Adipocyte (in vitro differentiated cells): ENCODE measurements at regions not wholly inside any gene's neighbourhood (a gene's known extent, or its start where the extent isn't known, plus 50 kb on each side); places are given as distances from the start of the nearest gene placed in this dataset.
"Not testable (repeated sequence)": the region's sequence is repeated elsewhere in the genome, so short reads cannot be mapped to it uniquely, and the experiment has no call there.

Source experiments
- DNase-seq: peaks from one replicate; pipeline ENCODE4 v3.0.0-alpha.2; 2015; ENCODE audit warnings: low read depth
- H3K27me3 ChIP-seq: replicated peaks from 2 replicates; pipeline ENCODE4 v1.7.0; 2013; ENCODE audit warnings: mild to moderate bottlenecking, low read length, moderate library complexity; ENCODE audit not compliant: control insufficient read depth, insufficient read depth
- H3K36me3 ChIP-seq: 2 replicates; pipeline ENCODE4 v1.7.0; 2013; ENCODE audit warnings: low read length, mild to moderate bottlenecking, moderate library complexity; ENCODE audit not compliant: control insufficient read depth, insufficient read depth, severe bottlenecking
- H3K4me1 ChIP-seq: 2 replicates; pipeline ENCODE4 v1.7.0; 2013; ENCODE audit warnings: mild to moderate bottlenecking, low read length, moderate library complexity; ENCODE audit not compliant: control insufficient read depth, insufficient read depth
- H3K4me3 ChIP-seq: 2 replicates; pipeline ENCODE4 v1.7.0; 2013; ENCODE audit warnings: mild to moderate bottlenecking, low read length, moderate library complexity
- H3K9ac ChIP-seq: 2 replicates; pipeline ENCODE4 v1.7.0; 2013; ENCODE audit warnings: mild to moderate bottlenecking, low read length, moderate library complexity
- H3K9me3 ChIP-seq: 2 replicates; pipeline ENCODE4 v1.7.0; 2013; ENCODE audit warnings: mild to moderate bottlenecking, low read length, moderate library complexity; ENCODE audit not compliant: control insufficient read depth

DNA sequence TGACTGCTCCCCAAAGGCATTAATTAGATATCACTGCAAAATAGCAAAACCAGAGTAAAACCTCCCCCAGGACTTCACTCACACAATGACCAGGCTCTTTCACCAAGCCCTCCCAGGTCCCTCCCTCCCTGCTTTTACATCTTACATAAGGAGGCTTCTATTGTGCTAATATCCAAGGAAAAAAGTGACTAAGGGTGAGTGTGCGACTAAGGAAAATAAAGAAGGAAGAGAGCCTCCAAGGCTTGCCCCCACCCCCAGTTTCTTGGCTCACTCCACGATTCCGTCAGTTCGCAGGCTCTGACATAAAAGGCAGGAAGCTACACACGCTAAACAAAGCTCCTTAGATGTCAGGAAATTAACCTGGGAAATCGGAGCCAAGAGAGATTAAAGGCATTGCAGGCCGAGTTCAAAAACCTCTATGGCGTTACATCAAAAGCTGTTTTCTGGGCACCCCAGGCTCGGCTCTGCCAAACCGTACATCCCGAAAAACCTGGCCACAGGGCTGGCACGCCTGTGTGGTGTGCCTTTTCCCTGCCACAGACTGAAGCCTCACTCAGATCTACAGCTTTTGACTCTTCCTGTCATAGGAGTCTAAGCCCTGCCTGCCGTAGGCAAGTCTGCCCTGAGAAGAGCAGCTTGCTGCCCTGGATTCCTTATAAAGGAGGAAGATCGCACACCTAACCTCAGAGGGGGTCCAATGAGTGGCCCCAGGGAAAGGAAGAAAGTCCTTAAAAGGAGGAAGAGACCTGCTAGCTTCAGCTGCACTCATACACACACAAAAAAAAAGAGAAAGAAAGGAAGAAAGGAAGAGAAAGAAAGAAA, 67.0 kb upstream of the SERP2 start:
- Histone ChIP-seq H3K9me3 (no peaks in the 10 kb centered on the region), H3K4me1 (peaks cover 23% of the 10 kb centered on the region), H3K27me3 (peaks cover 6% of the 10 kb centered on the region), H3K36me3 (no peaks in the 10 kb centered on the region), H3K4me3 (no peak overlapping the region), H3K9ac (no peak overlapping the region)
- peak; percentile 65 for DNase-seq

DNA sequence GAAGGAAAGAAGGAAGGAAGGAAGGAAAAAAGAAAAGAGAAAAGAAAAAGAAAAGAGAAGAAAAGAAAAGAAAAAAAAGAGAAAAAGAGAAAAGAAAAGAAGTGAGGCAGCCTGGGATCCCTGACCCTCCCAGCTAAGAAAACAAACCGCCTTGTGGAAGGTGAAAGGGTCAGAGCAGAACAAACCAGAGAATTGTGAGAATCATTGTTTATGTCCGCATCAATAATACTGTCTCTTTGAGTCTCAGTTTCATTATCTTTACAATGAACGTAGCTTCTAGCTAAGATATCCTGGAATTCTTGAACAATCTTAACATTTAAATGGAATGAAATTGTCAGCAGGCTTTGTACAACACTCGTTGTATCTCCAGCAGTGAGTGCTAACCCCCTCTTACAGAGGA, 66.4 kb upstream of the SERP2 start:
- H3K9me3 ChIP-seq = no peaks in the 10 kb centered on the region
- peaks cover 20% of the 10 kb centered on the region for H3K4me1 ChIP-seq
- H3K9ac ChIP-seq = no peak overlapping the region
- DNase-seq = no peak
- H3K36me3 ChIP-seq = no peaks in the 10 kb centered on the region
- H3K27me3 ChIP-seq = peaks cover 6% of the 10 kb centered on the region
- no peak overlapping the region for H3K4me3 ChIP-seq

DNA sequence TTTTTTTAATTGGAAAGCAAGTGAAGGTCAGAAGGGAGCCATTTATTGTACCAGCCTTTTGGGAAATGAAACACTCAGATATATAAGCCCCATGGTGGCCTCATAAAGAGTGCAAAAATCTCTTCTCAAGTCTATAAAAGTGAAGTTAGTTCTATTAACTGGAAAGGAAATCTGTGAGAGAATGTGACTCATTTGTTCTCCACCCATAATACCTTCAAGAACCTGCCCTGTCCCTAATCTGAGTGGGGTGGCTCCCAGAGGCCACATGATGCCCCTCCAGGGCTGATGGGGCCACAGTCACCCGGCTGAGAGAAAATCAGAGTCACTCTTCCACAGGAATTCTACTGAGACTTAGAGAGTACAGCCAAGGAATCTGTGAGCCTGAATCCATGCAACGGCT, 65.8 kb upstream of the SERP2 start:
- H3K27me3 ChIP-seq = peaks cover 6% of the 10 kb centered on the region
- H3K9me3 ChIP-seq = no peaks in the 10 kb centered on the region
- peaks cover 24% of the 10 kb centered on the region for H3K4me1 ChIP-seq
- no peak overlapping the region for H3K9ac ChIP-seq
- no peak for DNase-seq
- H3K4me3 ChIP-seq = no peak overlapping the region
- no peaks in the 10 kb centered on the region for H3K36me3 ChIP-seq

DNA sequence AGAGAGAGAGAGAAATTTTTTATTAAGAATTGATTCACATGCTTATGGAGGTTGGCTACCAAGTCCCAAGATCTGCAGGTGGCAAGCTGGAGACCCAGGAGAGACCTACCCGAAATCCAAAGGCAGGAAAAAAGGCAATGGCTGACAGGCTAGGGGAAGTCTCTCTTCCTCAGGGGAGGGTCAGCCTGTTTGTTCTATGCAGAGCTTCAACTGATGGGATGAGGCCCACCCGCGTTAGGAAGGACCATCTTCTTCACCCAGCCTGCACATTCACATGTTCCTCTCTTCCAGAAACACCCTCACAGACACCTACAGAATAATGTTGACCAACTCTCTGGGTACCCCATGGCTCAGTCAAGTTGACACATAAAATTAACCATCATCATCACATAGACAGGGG, 65.3 kb upstream of the SERP2 start:
- H3K27me3 ChIP-seq = peaks cover 6% of the 10 kb centered on the region
- peaks cover 24% of the 10 kb centered on the region for H3K4me1 ChIP-seq
- H3K4me3 ChIP-seq = no peak overlapping the region
- no peak overlapping the region for H3K9ac ChIP-seq
- H3K36me3 ChIP-seq = no peaks in the 10 kb centered on the region
- no peaks in the 10 kb centered on the region for H3K9me3 ChIP-seq
- no peak for DNase-seq

GRCh38 chr13:44309794-44310757, 63.5 kb upstream of the SERP2 start:
- no peak for DNase-seq
- H3K9me3 ChIP-seq = no peaks in the 10 kb centered on the region
- no peak overlapping the region for H3K9ac ChIP-seq
- H3K4me3 ChIP-seq = no peak overlapping the region
- H3K4me1 ChIP-seq = peaks cover 25% of the 10 kb centered on the region
- no peaks in the 10 kb centered on the region for H3K36me3 ChIP-seq
- H3K27me3 ChIP-seq = peaks cover 6% of the 10 kb centered on the region

GRCh38 chr13:44311011-44311780, 62.4 kb upstream of the SERP2 start:
- DNase-seq = peak; percentile 71
- no peaks in the 10 kb centered on the region for H3K36me3 ChIP-seq
- H3K27me3 ChIP-seq = peaks cover 6% of the 10 kb centered on the region
- H3K9me3 ChIP-seq = no peaks in the 10 kb centered on the region
- no peak overlapping the region for H3K4me3 ChIP-seq
- H3K9ac ChIP-seq = no peak overlapping the region
- peaks cover 25% of the 10 kb centered on the region for H3K4me1 ChIP-seq

GRCh38 chr13:44312131-44312530, 61.5 kb upstream of the SERP2 start:
- no peaks in the 10 kb centered on the region for H3K9me3 ChIP-seq
- DNase-seq = no peak

DNA sequence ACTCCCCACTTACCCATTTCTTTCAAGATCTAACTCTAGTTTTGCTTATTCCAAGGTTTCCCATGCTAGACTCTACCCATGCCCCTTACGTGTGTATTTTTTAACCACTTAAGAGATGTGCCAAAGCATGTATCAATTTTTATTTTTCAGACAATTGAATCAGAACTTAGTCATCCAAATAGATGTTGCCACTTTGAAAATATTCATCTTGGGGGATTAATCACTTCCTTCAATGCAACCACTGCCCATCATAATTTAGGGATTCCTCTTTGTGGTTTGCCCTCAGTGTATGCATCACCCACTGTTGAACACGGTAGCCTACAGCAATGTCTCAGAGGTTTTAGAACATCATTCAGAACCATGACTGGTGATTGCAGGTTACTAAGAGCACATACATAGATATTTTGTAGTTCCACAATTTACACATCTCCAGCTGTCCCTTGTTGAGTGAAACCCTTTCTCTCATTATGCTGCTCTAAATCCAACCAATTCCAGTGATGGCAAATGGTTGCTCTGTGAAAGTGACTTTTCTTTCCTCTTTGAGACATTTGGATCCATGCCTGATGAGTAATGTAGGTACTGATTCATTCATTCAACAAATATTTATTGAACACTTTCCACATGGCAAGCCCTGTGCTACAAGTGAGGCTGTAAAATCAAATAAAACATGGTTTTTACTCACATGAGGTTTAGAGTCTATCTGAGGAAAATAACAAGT, 60.6 kb upstream of the SERP2 start:
- Histone ChIP-seq H3K4me3 (no peak overlapping the region), H3K9me3 (no peaks in the 10 kb centered on the region), H3K9ac (no peak overlapping the region), H3K4me1 (peaks cover 35% of the 10 kb centered on the region), H3K27me3 (peaks cover 6% of the 10 kb centered on the region), H3K36me3 (no peaks in the 10 kb centered on the region)
- DNase-seq = peak; percentile 68

More at GRCh38 chr13:44312131-44312530, 61.5 kb upstream of the SERP2 start:
- no peaks in the 10 kb centered on the region for H3K36me3 ChIP-seq
- H3K27me3 ChIP-seq = peaks cover 6% of the 10 kb centered on the region
- no peak overlapping the region for H3K4me3 ChIP-seq
- no peak overlapping the region for H3K9ac ChIP-seq
- peaks cover 26% of the 10 kb centered on the region for H3K4me1 ChIP-seq

GRCh38 chr13:44313674-44314073, 60.0 kb upstream of the SERP2 start:
- Histone ChIP-seq H3K27me3 (peaks cover 6% of the 10 kb centered on the region), H3K9me3 (no peaks in the 10 kb centered on the region), H3K9ac (no peak overlapping the region), H3K4me3 (no peak overlapping the region), H3K36me3 (no peaks in the 10 kb centered on the region), H3K4me1 (peaks cover 38% of the 10 kb centered on the region)
- DNase-seq = peak; percentile 40

GRCh38 chr13:44314160-44314559, 59.5 kb upstream of the SERP2 start:
- not testable (repeated sequence) for H3K4me3 ChIP-seq, H3K27me3 ChIP-seq, H3K36me3 ChIP-seq, H3K9ac ChIP-seq, DNase-seq, H3K9me3 ChIP-seq
- peaks cover 38% of the 10 kb centered on the region for H3K4me1 ChIP-seq
